ENCODE measurements at regions not wholly inside any gene's neighbourhood (a gene's known extent, or its start where the extent isn't known, plus 50 kb on each side); places are given as distances from the start of the nearest gene placed in this dataset.

DNA sequence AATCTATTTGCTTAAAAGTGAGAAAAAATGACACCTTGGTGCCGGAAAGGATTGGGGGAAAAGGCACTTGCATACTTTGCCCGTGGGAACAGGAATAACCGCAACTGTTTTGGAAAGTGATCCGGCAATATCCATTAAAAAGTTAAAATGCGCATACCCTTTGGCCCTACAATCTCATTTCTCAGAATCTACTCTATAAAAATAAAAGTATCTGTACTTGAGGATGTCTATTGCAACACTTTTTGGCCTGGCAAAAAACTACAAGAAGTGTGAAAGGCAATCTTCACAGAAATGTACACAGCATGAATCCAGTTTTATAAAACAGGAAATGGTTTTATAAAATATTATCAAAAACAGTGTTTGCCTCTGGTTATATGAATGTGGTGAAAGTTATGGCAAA lies 58.3 kb upstream of the NFIL3 start:
- TF ChIP-seq, protein P1, sequence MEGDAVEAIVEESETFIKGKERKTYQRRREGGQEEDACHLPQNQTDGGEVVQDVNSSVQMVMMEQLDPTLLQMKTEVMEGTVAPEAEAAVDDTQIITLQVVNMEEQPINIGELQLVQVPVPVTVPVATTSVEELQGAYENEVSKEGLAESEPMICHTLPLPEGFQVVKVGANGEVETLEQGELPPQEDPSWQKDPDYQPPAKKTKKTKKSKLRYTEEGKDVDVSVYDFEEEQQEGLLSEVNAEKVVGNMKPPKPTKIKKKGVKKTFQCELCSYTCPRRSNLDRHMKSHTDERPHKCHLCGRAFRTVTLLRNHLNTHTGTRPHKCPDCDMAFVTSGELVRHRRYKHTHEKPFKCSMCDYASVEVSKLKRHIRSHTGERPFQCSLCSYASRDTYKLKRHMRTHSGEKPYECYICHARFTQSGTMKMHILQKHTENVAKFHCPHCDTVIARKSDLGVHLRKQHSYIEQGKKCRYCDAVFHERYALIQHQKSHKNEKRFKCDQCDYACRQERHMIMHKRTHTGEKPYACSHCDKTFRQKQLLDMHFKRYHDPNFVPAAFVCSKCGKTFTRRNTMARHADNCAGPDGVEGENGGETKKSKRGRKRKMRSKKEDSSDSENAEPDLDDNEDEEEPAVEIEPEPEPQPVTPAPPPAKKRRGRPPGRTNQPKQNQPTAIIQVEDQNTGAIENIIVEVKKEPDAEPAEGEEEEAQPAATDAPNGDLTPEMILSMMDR (IDR thresholded peaks at IDR 0.05): no peak
- H3K4me3 Mint-ChIP-seq: no peak overlapping the region
- H3K27ac Mint-ChIP-seq: no peak overlapping the region
- no peaks in the 10 kb centered on the region for H3K9me3 Mint-ChIP-seq
- peaks cover under 1% of the 10 kb centered on the region; the same call in 1 of the 2 replicates for H3K36me3 Mint-ChIP-seq (ENCODE audit: low read depth)
- no peak for DNase-seq
- H3K4me1 Mint-ChIP-seq (ENCODE audit: low read depth): peaks cover 47% of the 10 kb centered on the region
- no peaks in the 10 kb centered on the region; the same call in 1 of the 2 replicates for H3K27me3 Mint-ChIP-seq (ENCODE audit: insufficient read depth)

GRCh38 chr9:91477106-91477505 lies 53.5 kb upstream of the NFIL3 start:
- Mint-ChIP-seq H3K4me3 (no peak overlapping the region), H3K36me3 (ENCODE audit: low read depth) (peaks cover 13% of the 10 kb centered on the region), H3K9me3 (peaks cover 15% of the 10 kb centered on the region; the same call in 1 of the 2 replicates), H3K27me3 (ENCODE audit: insufficient read depth) (peaks cover 2% of the 10 kb centered on the region; the same call in 1 of the 2 replicates), H3K27ac (no peak overlapping the region), H3K4me1 (ENCODE audit: low read depth) (peaks cover 8% of the 10 kb centered on the region)
- TF ChIP-seq, protein P1 (IDR thresholded peaks at IDR 0.05): no peak
- no peak for DNase-seq

DNA sequence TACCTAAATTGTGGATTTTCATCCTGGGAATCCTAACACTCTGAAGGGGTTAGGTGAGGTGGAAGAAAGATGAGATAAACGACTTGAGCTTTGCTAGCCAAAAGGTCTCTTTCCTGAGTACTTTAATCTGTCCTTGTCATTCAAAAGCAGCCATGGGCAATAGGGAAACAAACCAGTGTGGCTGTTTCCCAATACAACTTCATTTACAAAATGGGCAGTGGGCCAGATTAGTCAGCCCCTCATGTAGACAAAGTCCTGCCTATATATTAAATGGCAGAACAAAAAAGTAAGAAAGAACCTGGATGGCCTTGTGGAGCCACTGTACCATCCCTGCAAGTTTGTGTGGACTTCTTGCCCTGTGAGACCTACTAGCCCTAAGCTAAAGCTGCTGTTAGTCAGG lies 51.0 kb upstream of the NFIL3 start:
- Mint-ChIP-seq H3K27ac (no peak overlapping the region), H3K9me3 (peaks cover 20% of the 10 kb centered on the region; the same call in 1 of the 2 replicates), H3K4me3 (no peak overlapping the region), H3K36me3 (ENCODE audit: low read depth) (peaks cover 20% of the 10 kb centered on the region), H3K4me1 (ENCODE audit: low read depth) (peaks cover 6% of the 10 kb centered on the region), H3K27me3 (ENCODE audit: insufficient read depth) (peaks cover 7% of the 10 kb centered on the region)
- TF ChIP-seq, protein P1 (IDR thresholded peaks at IDR 0.05): no peak
- DNase-seq: peak; percentile 25
